Nephron (organoid): ENCODE measurements at regions not wholly inside any gene's neighbourhood (a gene's known extent, or its start where the extent isn't known, plus 50 kb on each side); places are given as distances from the start of the nearest gene placed in this dataset.

ENCODE experiments used
- H3K27ac Mint-ChIP-seq, 3 experiments: 2 replicates each; pipeline ENCODE4 v1.8.0; 2020; ENCODE audit warnings: mixed read lengths in 3 of 3, mild to moderate bottlenecking in 2 of 3, moderate library complexity in 1 of 3
- H3K27me3 Mint-ChIP-seq: 2 replicates; pipeline ENCODE4 v1.8.0; 2021; ENCODE audit warnings: low read depth, mild to moderate bottlenecking, moderate library complexity, mixed read lengths
- H3K36me3 Mint-ChIP-seq: 2 replicates; pipeline ENCODE4 v1.8.0; 2020; ENCODE audit warnings: low read depth, mixed read lengths
- H3K4me1 Mint-ChIP-seq: 2 replicates; pipeline ENCODE4 v1.8.0; 2020; ENCODE audit warnings: mixed read lengths
- H3K4me3 Mint-ChIP-seq, 3 experiments: 2 replicates each; pipeline ENCODE4 v1.8.0; 2020; ENCODE audit warnings: mild to moderate bottlenecking in 3 of 3, mixed read lengths in 3 of 3, moderate library complexity in 2 of 3
- H3K9me3 Mint-ChIP-seq: 2 replicates; pipeline ENCODE4 v1.8.0; 2020; ENCODE audit warnings: mixed read lengths
- CTCF ChIP-seq, 3 experiments: fragments of 200-600 bp; sonication (generic); IDR thresholded peaks; one replicate each; pipeline ENCODE4 v1.5.0; 2021; ENCODE audit warnings: antibody characterized with exemption in 3 of 3; ENCODE audit not compliant: unreplicated experiment in 3 of 3

DNA sequence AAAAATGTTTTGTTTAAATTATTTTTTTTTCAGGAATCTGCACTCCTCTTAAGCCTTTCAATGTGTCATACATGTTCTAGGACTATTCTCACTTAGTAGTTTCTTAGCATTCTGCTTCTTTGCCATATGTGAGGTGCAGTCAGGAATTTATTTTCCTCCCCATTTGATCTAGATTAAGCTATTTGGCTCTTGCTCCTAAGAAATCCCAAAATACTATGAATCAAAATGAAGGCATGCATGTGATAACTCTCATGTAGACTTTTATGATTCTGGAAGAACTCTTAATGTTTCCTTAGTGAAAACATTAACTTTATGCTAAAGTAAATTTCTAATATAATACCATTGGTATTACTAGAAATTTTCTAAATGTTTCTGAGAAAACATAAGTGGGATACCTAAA lies 664.5 kb downstream of the RAPGEF2 start:
- TF ChIP-seq CTCF (IDR thresholded peaks at IDR 0.05; ENCODE audit: unreplicated experiment in 3 of 3): no peak
- peaks cover 2% of the 10 kb centered on the region for H3K9me3 Mint-ChIP-seq
- H3K4me1 Mint-ChIP-seq: peaks cover 4% of the 10 kb centered on the region
- H3K4me3 Mint-ChIP-seq: no peak overlapping the region
- H3K27me3 Mint-ChIP-seq: no peaks in the 10 kb centered on the region
- no peaks in the 10 kb centered on the region for H3K36me3 Mint-ChIP-seq
- H3K27ac Mint-ChIP-seq: no peak overlapping the region

GRCh38 chr4:159768016-159768415 lies 665.1 kb downstream of the RAPGEF2 start:
- Mint-ChIP-seq H3K4me3 (no peak overlapping the region), H3K9me3 (peaks cover under 1% of the 10 kb centered on the region), H3K27me3 (no peaks in the 10 kb centered on the region), H3K4me1 (peaks cover 4% of the 10 kb centered on the region), H3K27ac (no peak overlapping the region), H3K36me3 (no peaks in the 10 kb centered on the region)
- no peak for TF ChIP-seq CTCF (IDR thresholded peaks at IDR 0.05; ENCODE audit: unreplicated experiment in 3 of 3)

- H3K27ac Mint-ChIP-seq: no peak overlapping the region
- no peaks in the 10 kb centered on the region for H3K27me3 Mint-ChIP-seq
- H3K9me3 Mint-ChIP-seq: peaks cover 3% of the 10 kb centered on the region
- no peak for TF ChIP-seq CTCF (IDR thresholded peaks at IDR 0.05; ENCODE audit: unreplicated experiment in 3 of 3)
- H3K36me3 Mint-ChIP-seq: no peaks in the 10 kb centered on the region
- peaks cover 4% of the 10 kb centered on the region for H3K4me1 Mint-ChIP-seq
- no peak overlapping the region for H3K4me3 Mint-ChIP-seq
These were observed 667.5 kb downstream of the RAPGEF2 start for GRCh38 chr4:159770401-159770800.

- Mint-ChIP-seq H3K9me3 (peaks cover 3% of the 10 kb centered on the region), H3K27me3 (no peaks in the 10 kb centered on the region), H3K4me3 (no peak overlapping the region), H3K27ac (no peak overlapping the region), H3K4me1 (peaks cover 4% of the 10 kb centered on the region), H3K36me3 (no peaks in the 10 kb centered on the region)
- no peak for TF ChIP-seq CTCF (IDR thresholded peaks at IDR 0.05; ENCODE audit: unreplicated experiment in 3 of 3)
These were observed 668.1 kb downstream of the RAPGEF2 start for GRCh38 chr4:159770969-159771368.

DNA sequence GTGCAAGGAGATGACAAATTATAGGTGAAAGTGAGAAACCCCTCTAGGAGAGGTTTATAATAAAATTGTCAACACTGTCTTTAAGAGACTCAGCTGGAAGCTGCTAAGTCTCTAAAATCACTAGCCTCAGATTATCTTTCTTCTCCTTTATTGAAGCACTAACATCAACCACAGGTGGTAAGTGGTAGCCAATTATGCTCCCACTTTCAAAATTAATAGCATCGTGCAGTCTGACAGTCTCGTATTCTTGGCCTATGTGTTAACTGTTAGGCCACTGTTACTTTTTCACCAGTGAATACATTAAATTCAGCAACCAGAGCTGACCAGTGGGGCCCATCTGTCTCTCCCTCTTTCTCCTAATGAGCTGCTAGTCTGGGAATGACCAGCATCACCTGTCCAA lies 674.1 kb downstream of the RAPGEF2 start:
- Mint-ChIP-seq H3K4me3 (no peak overlapping the region), H3K36me3 (no peaks in the 10 kb centered on the region), H3K27me3 (no peaks in the 10 kb centered on the region), H3K27ac (no peak overlapping the region), H3K9me3 (peaks cover 3% of the 10 kb centered on the region), H3K4me1 (peaks cover 16% of the 10 kb centered on the region)
- no peak for TF ChIP-seq CTCF (IDR thresholded peaks at IDR 0.05; ENCODE audit: unreplicated experiment in 3 of 3)

GRCh38 chr4:159777689-159778088 lies 674.8 kb downstream of the RAPGEF2 start:
- Mint-ChIP-seq H3K9me3 (peaks cover 3% of the 10 kb centered on the region), H3K36me3 (no peaks in the 10 kb centered on the region), H3K4me3 (no peak overlapping the region), H3K27ac (no peak overlapping the region), H3K27me3 (no peaks in the 10 kb centered on the region), H3K4me1 (peaks cover 16% of the 10 kb centered on the region)
- TF ChIP-seq CTCF (IDR thresholded peaks at IDR 0.05; ENCODE audit: unreplicated experiment in 3 of 3): no peak
